Occipital lobe (tissue), 1 donor: ENCODE measurements at regions not wholly inside any gene's neighbourhood (a gene's known extent, or its start where the extent isn't known, plus 50 kb on each side); places are given as distances from the start of the nearest gene placed in this dataset.

Experiments used
- DNase-seq: peaks from one replicate; lab custom pipeline; 2025; lab: John Stamatoyannopoulos, UW

GRCh38 chr7:371119-371778 lies 81.3 kb downstream of the FOXL3 start:
- no peak for DNase-seq

GRCh38 chr7:371779-372545 lies 82.0 kb downstream of the FOXL3 start:
- DNase-seq = no peak

- no peak for DNase-seq
Measured at GRCh38 chr7:372546-372931, 82.6 kb downstream of the FOXL3 start.

- no peak for DNase-seq
Measured at GRCh38 chr7:372932-373791, 83.2 kb downstream of the FOXL3 start.

GRCh38 chr7:373818-374705 lies 84.1 kb downstream of the FOXL3 start:
- DNase-seq = no peak

- DNase-seq = no peak
Measured at GRCh38 chr7:374706-375311, 84.8 kb downstream of the FOXL3 start.

- DNase-seq = no peak
Measured at GRCh38 chr7:375321-375831, 85.4 kb downstream of the FOXL3 start.

- DNase-seq = no peak
Measured at GRCh38 chr7:375901-376305, 85.9 kb downstream of the FOXL3 start.

- DNase-seq = no peak
Measured at GRCh38 chr7:376306-377079, 86.5 kb downstream of the FOXL3 start.

GRCh38 chr7:377080-378040 lies 87.4 kb downstream of the FOXL3 start:
- DNase-seq = no peak

- no peak for DNase-seq
Measured at GRCh38 chr7:378041-378420, 88.1 kb downstream of the FOXL3 start.

- DNase-seq = no peak
Measured at GRCh38 chr7:378551-379455, 88.8 kb downstream of the FOXL3 start.

- no peak for DNase-seq
Measured at GRCh38 chr7:379456-380138, 89.6 kb downstream of the FOXL3 start.

GRCh38 chr7:380139-380485 lies 90.1 kb downstream of the FOXL3 start:
- no peak for DNase-seq

GRCh38 chr7:380711-381210 lies 90.8 kb downstream of the FOXL3 start:
- DNase-seq = no peak

GRCh38 chr7:381211-382042 lies 91.5 kb downstream of the FOXL3 start:
- no peak for DNase-seq
